ENCODE measurements at regions not wholly inside any gene's neighbourhood (a gene's known extent, or its start where the extent isn't known, plus 50 kb on each side); places are given as distances from the start of the nearest gene placed in this dataset.

GRCh38 chr1:186577216-186577615, 103.0 kb downstream of the PTGS2 start:
- no peak for TF ChIP-seq CTCF (conservative IDR thresholded peaks at IDR 0.05; ENCODE audit: low read length)
- TF ChIP-seq EZH2phosphoT487 (IDR thresholded peaks at IDR 0.05; ENCODE audit: borderline replicate concordance, low read depth, low read length) = no peak

Measured in OCI-LY7 (cell line).